SK-N-SH treated with all-trans-retinoic acid at 6 μM for 48 hours (cell line): ENCODE measurements at regions not wholly inside any gene's neighbourhood (a gene's known extent, or its start where the extent isn't known, plus 50 kb on each side); places are given as distances from the start of the nearest gene placed in this dataset.

Experiments used
- ATAC-seq: fragments of 200-7000 bp; cut with Tn5 transposase; 3 replicates; pipeline ENCODE4 v1.9.1; 2020; ENCODE audit warnings: mild to moderate bottlenecking, moderate library complexity
- BACH2 ChIP-seq: fragments of 250-450 bp; sonication (Bioruptor Pico); IDR thresholded peaks from 2 replicates; pipeline ENCODE4 v1.9.0; 2021; ENCODE audit warnings: mild to moderate bottlenecking, borderline replicate concordance
- CREB5 ChIP-seq: fragments of 250-450 bp; sonication (Bioruptor Pico); IDR thresholded peaks from 2 replicates; pipeline ENCODE4 v1.5.1; 2020; ENCODE audit warnings: low read depth, mild to moderate bottlenecking, moderate library complexity
- CSDC2 ChIP-seq: fragments of 250-450 bp; sonication (Bioruptor Pico); IDR thresholded peaks from 2 replicates; pipeline ENCODE4 v1.5.0; 2020; ENCODE audit warnings: mild to moderate bottlenecking, moderate library complexity
- CSRNP3 ChIP-seq: fragments of 250-450 bp; sonication (Bioruptor Pico); IDR thresholded peaks from 2 replicates; pipeline ENCODE4 v1.5.1; 2021; ENCODE audit warnings: mild to moderate bottlenecking, moderate library complexity
- ESRRG ChIP-seq: fragments of 250-450 bp; sonication (Bioruptor Pico); IDR thresholded peaks from 2 replicates; pipeline ENCODE4 v1.6.1; 2021; ENCODE audit warnings: mild to moderate bottlenecking
- OSR1 ChIP-seq: fragments of 250-450 bp; sonication (Bioruptor Pico); IDR thresholded peaks from 2 replicates; pipeline ENCODE4 v1.8.0; 2022; ENCODE audit warnings: moderate library complexity, mild to moderate bottlenecking, inconsistent platforms
- PATZ1 ChIP-seq: fragments of 250-450 bp; sonication (Bioruptor Pico); IDR thresholded peaks from 2 replicates; pipeline ENCODE4 v1.8.0; 2020; ENCODE audit warnings: mild to moderate bottlenecking, moderate library complexity, borderline replicate concordance
- POU6F1 ChIP-seq: fragments of 250-450 bp; sonication (Bioruptor Pico); IDR thresholded peaks from 2 replicates; pipeline ENCODE4 v1.8.0; 2021; ENCODE audit warnings: low read depth, mild to moderate bottlenecking, moderate library complexity, borderline replicate concordance
- PPARA ChIP-seq: fragments of 250-450 bp; sonication (Bioruptor Pico); IDR thresholded peaks from 2 replicates; pipeline ENCODE4 v1.5.0; 2020; ENCODE audit warnings: mild to moderate bottlenecking, borderline replicate concordance
- RARB ChIP-seq: fragments of 250-450 bp; sonication (Bioruptor Pico); IDR thresholded peaks from 2 replicates; pipeline ENCODE4 v1.8.0; 2021; ENCODE audit warnings: mild to moderate bottlenecking, moderate library complexity
- TCF4 ChIP-seq: fragments of 250-450 bp; sonication (Bioruptor Pico); IDR thresholded peaks from 2 replicates; pipeline ENCODE4 v1.8.0; 2021; ENCODE audit warnings: mild to moderate bottlenecking, moderate library complexity, borderline replicate concordance
- TOX ChIP-seq: fragments of 250-450 bp; sonication (Bioruptor Pico); IDR thresholded peaks from 2 replicates; pipeline ENCODE4 v1.8.0; 2021; ENCODE audit warnings: mild to moderate bottlenecking, moderate library complexity, borderline replicate concordance
- TSHZ2 ChIP-seq: fragments of 250-450 bp; sonication (Bioruptor Pico); IDR thresholded peaks from 2 replicates; pipeline ENCODE4 v1.5.0; 2020; ENCODE audit warnings: mild to moderate bottlenecking, moderate library complexity
- ZFP30 ChIP-seq: fragments of 450-650 bp; formaldehyde crosslinking; IDR thresholded peaks from 2 replicates; pipeline ENCODE4 v1.5.0; 2022; ENCODE audit warnings: mild to moderate bottlenecking, moderate library complexity
- ZNF565 ChIP-seq: fragments of 450-650 bp; formaldehyde crosslinking; conservative IDR thresholded peaks from 2 replicates; pipeline ENCODE4 v1.5.0; 2020; ENCODE audit warnings: low read depth, mild to moderate bottlenecking, moderate library complexity
- ZNF70 ChIP-seq: fragments of 450-650 bp; formaldehyde crosslinking; IDR thresholded peaks from 2 replicates; pipeline ENCODE4 v1.5.0; 2020; ENCODE audit warnings: mild to moderate bottlenecking, moderate library complexity
- ZNF8 ChIP-seq: fragments of 450-650 bp; formaldehyde crosslinking; IDR thresholded peaks from 2 replicates; pipeline ENCODE4 v1.5.0; 2020; ENCODE audit warnings: mild to moderate bottlenecking, moderate library complexity

- no peak for ATAC-seq
- TF ChIP-seq PPARA (CRISPR knock-in tag) = no peak
- no peak for TF ChIP-seq PATZ1 (CRISPR knock-in tag)
- TF ChIP-seq CSRNP3 (CRISPR knock-in tag) = no peak
- TF ChIP-seq ESRRG (CRISPR knock-in tag) = no peak
- no peak for TF ChIP-seq ZNF565 (CRISPR knock-in tag)
- TF ChIP-seq RARB (CRISPR knock-in tag) = no peak
Measured at GRCh38 chr10:108782411-108782810, 1140.9 kb downstream of the XPNPEP1 start.

GRCh38 chr10:108779501-108779900, 1143.8 kb downstream of the XPNPEP1 start:
- no peak for ATAC-seq
- TF ChIP-seq ZNF8 (CRISPR knock-in tag) = no peak
- no peak for TF ChIP-seq POU6F1 (CRISPR knock-in tag)
- no peak for TF ChIP-seq TCF4 (CRISPR knock-in tag)
- TF ChIP-seq CREB5 (CRISPR knock-in tag) = no peak
- no peak for TF ChIP-seq BACH2 (CRISPR knock-in tag)
- no peak for TF ChIP-seq TSHZ2 (CRISPR knock-in tag)
- TF ChIP-seq CSRNP3 (CRISPR knock-in tag) = no peak
- no peak for TF ChIP-seq ZFP30 (CRISPR knock-in tag)
- TF ChIP-seq CSDC2 (CRISPR knock-in tag) = no peak
- TF ChIP-seq PPARA (CRISPR knock-in tag) = no peak
- no peak for TF ChIP-seq TOX
- no peak for TF ChIP-seq OSR1 (CRISPR knock-in tag)
- no peak for TF ChIP-seq ZNF70 (CRISPR knock-in tag)
- TF ChIP-seq PATZ1 (CRISPR knock-in tag) = no peak
